A549 (cell line): ENCODE measurements at regions not wholly inside any gene's neighbourhood (a gene's known extent, or its start where the extent isn't known, plus 50 kb on each side); places are given as distances from the start of the nearest gene placed in this dataset.

Experiments
- ESRRA ChIP-seq: fragments of 150-350 bp; IDR thresholded peaks from 2 replicates; pipeline ENCODE4 v1.6.1; 2014; ENCODE audit warnings: mild to moderate bottlenecking, low read length, borderline replicate concordance
- MAFK ChIP-seq: fragments of 450-650 bp; IDR thresholded peaks from 2 replicates; pipeline ENCODE4 v1.6.1; 2014; ENCODE audit not compliant: partially characterized antibody
- POLR2A ChIP-seq: IDR thresholded peaks from 2 replicates; pipeline ENCODE4 v1.6.1; 2012; ENCODE audit warnings: mild to moderate bottlenecking, low read length
- RARB ChIP-seq: fragments of 250-450 bp; sonication (Bioruptor Pico); IDR thresholded peaks from 2 replicates; pipeline ENCODE4 v1.8.0; 2021; ENCODE audit warnings: mild to moderate bottlenecking, moderate library complexity
- TF ChIP-seq, protein P1 (sequence below): fragments of >200 bp; sonication (Bioruptor Twin); formaldehyde crosslinking; IDR thresholded peaks from 3 replicates; pipeline ENCODE4 v1.5.1; 2016
- TF ChIP-seq, protein P2 (sequence below): fragments of 250-450 bp; sonication (Bioruptor Pico); IDR thresholded peaks from 2 replicates; pipeline ENCODE4 v1.5.0; 2021; ENCODE audit warnings: mild to moderate bottlenecking, moderate library complexity, borderline replicate concordance
- TF ChIP-seq, protein P3 (sequence below): fragments of >200 bp; sonication (Bioruptor Twin); formaldehyde crosslinking; IDR thresholded peaks from 2 replicates; pipeline ENCODE4 v1.6.1; 2016

GRCh38 chr16:66275775-66276428 lies 90.6 kb upstream of the CDH5 start:
- TF ChIP-seq, protein P1, sequence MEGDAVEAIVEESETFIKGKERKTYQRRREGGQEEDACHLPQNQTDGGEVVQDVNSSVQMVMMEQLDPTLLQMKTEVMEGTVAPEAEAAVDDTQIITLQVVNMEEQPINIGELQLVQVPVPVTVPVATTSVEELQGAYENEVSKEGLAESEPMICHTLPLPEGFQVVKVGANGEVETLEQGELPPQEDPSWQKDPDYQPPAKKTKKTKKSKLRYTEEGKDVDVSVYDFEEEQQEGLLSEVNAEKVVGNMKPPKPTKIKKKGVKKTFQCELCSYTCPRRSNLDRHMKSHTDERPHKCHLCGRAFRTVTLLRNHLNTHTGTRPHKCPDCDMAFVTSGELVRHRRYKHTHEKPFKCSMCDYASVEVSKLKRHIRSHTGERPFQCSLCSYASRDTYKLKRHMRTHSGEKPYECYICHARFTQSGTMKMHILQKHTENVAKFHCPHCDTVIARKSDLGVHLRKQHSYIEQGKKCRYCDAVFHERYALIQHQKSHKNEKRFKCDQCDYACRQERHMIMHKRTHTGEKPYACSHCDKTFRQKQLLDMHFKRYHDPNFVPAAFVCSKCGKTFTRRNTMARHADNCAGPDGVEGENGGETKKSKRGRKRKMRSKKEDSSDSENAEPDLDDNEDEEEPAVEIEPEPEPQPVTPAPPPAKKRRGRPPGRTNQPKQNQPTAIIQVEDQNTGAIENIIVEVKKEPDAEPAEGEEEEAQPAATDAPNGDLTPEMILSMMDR: peak; percentile 46
- TF ChIP-seq POLR2A (no peak), ESRRA (no peak), MAFK (no peak), RARB (no peak)
- TF ChIP-seq, protein P2, sequence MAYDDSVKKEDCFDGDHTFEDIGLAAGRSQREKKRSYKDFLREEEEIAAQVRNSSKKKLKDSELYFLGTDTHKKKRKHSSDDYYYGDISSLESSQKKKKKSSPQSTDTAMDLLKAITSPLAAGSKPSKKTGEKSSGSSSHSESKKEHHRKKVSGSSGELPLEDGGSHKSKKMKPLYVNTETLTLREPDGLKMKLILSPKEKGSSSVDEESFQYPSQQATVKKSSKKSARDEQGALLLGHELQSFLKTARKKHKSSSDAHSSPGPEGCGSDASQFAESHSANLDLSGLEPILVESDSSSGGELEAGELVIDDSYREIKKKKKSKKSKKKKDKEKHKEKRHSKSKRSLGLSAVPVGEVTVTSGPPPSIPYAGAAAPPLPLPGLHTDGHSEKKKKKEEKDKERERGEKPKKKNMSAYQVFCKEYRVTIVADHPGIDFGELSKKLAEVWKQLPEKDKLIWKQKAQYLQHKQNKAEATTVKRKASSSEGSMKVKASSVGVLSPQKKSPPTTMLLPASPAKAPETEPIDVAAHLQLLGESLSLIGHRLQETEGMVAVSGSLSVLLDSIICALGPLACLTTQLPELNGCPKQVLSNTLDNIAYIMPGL (CRISPR knock-in tag): no peak
- TF ChIP-seq, protein P3, sequence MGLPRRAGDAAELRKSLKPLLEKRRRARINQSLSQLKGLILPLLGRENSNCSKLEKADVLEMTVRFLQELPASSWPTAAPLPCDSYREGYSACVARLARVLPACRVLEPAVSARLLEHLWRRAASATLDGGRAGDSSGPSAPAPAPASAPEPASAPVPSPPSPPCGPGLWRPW: no peak
